GM21515 (cell line): ENCODE measurements at regions not wholly inside any gene's neighbourhood (a gene's known extent, or its start where the extent isn't known, plus 50 kb on each side); places are given as distances from the start of the nearest gene placed in this dataset.

ENCODE experiments used
- ATAC-seq: cut with Tn5 transposase; IDR thresholded peaks from one replicate; pipeline ENCODE4 v1.9.1; 2021; ENCODE audit not compliant: unreplicated experiment

GRCh38 chr1:56196839-56197238 lies 382.5 kb downstream of the PLPP3 start:
- no peak for ATAC-seq

GRCh38 chr1:56194701-56195300 lies 384.6 kb downstream of the PLPP3 start:
- no peak for ATAC-seq

- no peak for ATAC-seq
Observed at GRCh38 chr1:56193656-56194055, 385.7 kb downstream of the PLPP3 start.

- ATAC-seq: no peak
Observed at GRCh38 chr1:56191369-56191768, 388.0 kb downstream of the PLPP3 start.

GRCh38 chr1:56190806-56191365 lies 388.5 kb downstream of the PLPP3 start:
- ATAC-seq: no peak

GRCh38 chr1:56189946-56190805 lies 389.2 kb downstream of the PLPP3 start:
- ATAC-seq: no peak

- no peak for ATAC-seq
Observed at GRCh38 chr1:56189454-56189853, 389.9 kb downstream of the PLPP3 start.

GRCh38 chr1:56188855-56189254 lies 390.5 kb downstream of the PLPP3 start:
- ATAC-seq: no peak

GRCh38 chr1:56188221-56188620 lies 391.1 kb downstream of the PLPP3 start:
- no peak for ATAC-seq

GRCh38 chr1:56187405-56187804 lies 392.0 kb downstream of the PLPP3 start:
- ATAC-seq: no peak

GRCh38 chr1:56185493-56185892 lies 393.9 kb downstream of the PLPP3 start:
- ATAC-seq: no peak

GRCh38 chr1:56183151-56183550 lies 396.2 kb downstream of the PLPP3 start:
- ATAC-seq: no peak

GRCh38 chr1:56180520-56181190 lies 398.7 kb downstream of the PLPP3 start:
- ATAC-seq: no peak

GRCh38 chr1:56179543-56179942 lies 399.8 kb downstream of the PLPP3 start:
- ATAC-seq: no peak

- ATAC-seq: no peak
Observed at GRCh38 chr1:56175211-56175610, 404.2 kb downstream of the PLPP3 start.

GRCh38 chr1:56174176-56174885 lies 405.0 kb downstream of the PLPP3 start:
- ATAC-seq: no peak

GRCh38 chr1:56173736-56174135 lies 405.6 kb downstream of the PLPP3 start:
- no peak for ATAC-seq

- no peak for ATAC-seq
Observed at GRCh38 chr1:56171670-56172069, 407.7 kb downstream of the PLPP3 start.

GRCh38 chr1:56170784-56171320 lies 408.5 kb downstream of the PLPP3 start:
- ATAC-seq: no peak

- ATAC-seq: no peak
Observed at GRCh38 chr1:56169856-56170255, 409.5 kb downstream of the PLPP3 start.

GRCh38 chr1:56168176-56168575 lies 411.2 kb downstream of the PLPP3 start:
- ATAC-seq: no peak
